ENCODE measurements at regions not wholly inside any gene's neighbourhood (a gene's known extent, or its start where the extent isn't known, plus 50 kb on each side); places are given as distances from the start of the nearest gene placed in this dataset.

- no peaks in the 10 kb centered on the region for H3K36me3 ChIP-seq (ENCODE audit: low read depth, low read length)
- CTCF ChIA-PET: no interaction called here
- no peaks in the 10 kb centered on the region for H3K9me3 ChIP-seq (ENCODE audit: low read length)
- H3K9ac ChIP-seq (ENCODE audit: low read length): no peak overlapping the region
- no peaks in the 10 kb centered on the region for H4K20me1 ChIP-seq (ENCODE audit: low read length)
- H2AFZ ChIP-seq (ENCODE audit: low read length): no peak overlapping the region
- H3K27me3 ChIP-seq (ENCODE audit: low read length): peaks cover 5% of the 10 kb centered on the region; the same call in 1 of the 2 replicates
- H3F3A ChIP-seq (ENCODE audit: low read length, unreplicated experiment): no peaks in the 10 kb centered on the region
- H3K4me3 ChIP-seq (ENCODE audit: low read length): no peak overlapping the region
- no peak overlapping the region for H3K27ac ChIP-seq (ENCODE audit: low read length)
- H3K9me2 ChIP-seq (replicated peaks; ENCODE audit: low read length): no peaks in the 10 kb centered on the region
- no TSS peak for BruUV-seq (replicated peaks)
- POLR2A ChIA-PET (ENCODE audit: unreplicated experiment): no interaction called here
- no peak for TF ChIP-seq EZH2phosphoT487 (IDR thresholded peaks at IDR 0.05; ENCODE audit: borderline replicate concordance, low read length)
- TF ChIP-seq EZH2 (IDR thresholded peaks at IDR 0.05; ENCODE audit: low read length, unreplicated experiment): no peak
- TF ChIP-seq, protein P1, sequence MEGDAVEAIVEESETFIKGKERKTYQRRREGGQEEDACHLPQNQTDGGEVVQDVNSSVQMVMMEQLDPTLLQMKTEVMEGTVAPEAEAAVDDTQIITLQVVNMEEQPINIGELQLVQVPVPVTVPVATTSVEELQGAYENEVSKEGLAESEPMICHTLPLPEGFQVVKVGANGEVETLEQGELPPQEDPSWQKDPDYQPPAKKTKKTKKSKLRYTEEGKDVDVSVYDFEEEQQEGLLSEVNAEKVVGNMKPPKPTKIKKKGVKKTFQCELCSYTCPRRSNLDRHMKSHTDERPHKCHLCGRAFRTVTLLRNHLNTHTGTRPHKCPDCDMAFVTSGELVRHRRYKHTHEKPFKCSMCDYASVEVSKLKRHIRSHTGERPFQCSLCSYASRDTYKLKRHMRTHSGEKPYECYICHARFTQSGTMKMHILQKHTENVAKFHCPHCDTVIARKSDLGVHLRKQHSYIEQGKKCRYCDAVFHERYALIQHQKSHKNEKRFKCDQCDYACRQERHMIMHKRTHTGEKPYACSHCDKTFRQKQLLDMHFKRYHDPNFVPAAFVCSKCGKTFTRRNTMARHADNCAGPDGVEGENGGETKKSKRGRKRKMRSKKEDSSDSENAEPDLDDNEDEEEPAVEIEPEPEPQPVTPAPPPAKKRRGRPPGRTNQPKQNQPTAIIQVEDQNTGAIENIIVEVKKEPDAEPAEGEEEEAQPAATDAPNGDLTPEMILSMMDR (conservative IDR thresholded peaks at IDR 0.05; ENCODE audit: low read depth, low read length): no peak
- ATAC-seq (no peak), DNase-seq (no peak)
- no peak overlapping the region for H3K4me2 ChIP-seq (ENCODE audit: low read length)
- H3K4me1 ChIP-seq (ENCODE audit: insufficient read depth, low read length): no peaks in the 10 kb centered on the region
- H3K79me2 ChIP-seq (ENCODE audit: low read length): no peaks in the 10 kb centered on the region
- intact Hi-C loops (cut with micrococcal nuclease): no loop called here
These were observed 51.4 kb upstream of the LRAT start for GRCh38 chr4:154692304-154692818.

Data from PC-3 (cell line).